ENCODE measurements at regions not wholly inside any gene's neighbourhood (a gene's known extent, or its start where the extent isn't known, plus 50 kb on each side); places are given as distances from the start of the nearest gene placed in this dataset.

- Histone ChIP-seq H2BK20ac (ENCODE audit: low read length) (no peak overlapping the region), H3K4ac (replicated peaks; ENCODE audit: insufficient read length, low read depth, low read length) (no peak overlapping the region), H4K5ac (ENCODE audit: insufficient read length, low read depth, low read length) (no peak overlapping the region), H2BK15ac (ENCODE audit: low read length) (no peak overlapping the region), H3K9me3 (ENCODE audit: insufficient read depth in 2 of 2, low read depth in 1 of 2, low read length in 1 of 2) (no peaks in the 10 kb centered on the region), H3K79me1 (ENCODE audit: low read depth, low read length) (no peaks in the 10 kb centered on the region), H3K27ac (ENCODE audit: low read depth, low read length) (no peak overlapping the region), H3K14ac (ENCODE audit: insufficient read length) (no peak overlapping the region), H3K4me1 (replicated peaks in 1 of 4; ENCODE audit: control insufficient read depth in 3 of 4, insufficient read depth in 4 of 4, low read length in 3 of 4) (no peaks in the 10 kb centered on the region; a peak in 1 of 7 replicates), H2AK5ac (ENCODE audit: low read depth, low read length) (no peak overlapping the region), H3K36me3 (ENCODE audit: control insufficient read depth in 2 of 4, insufficient read depth in 4 of 4, low read length in 3 of 4) (no peaks in the 10 kb centered on the region), H3K4me3 (ENCODE audit: extremely low read depth in 1 of 4, insufficient read depth in 2 of 4, low read depth in 3 of 4, low read length in 4 of 4) (no peak overlapping the region), H3K23me2 (ENCODE audit: low read depth, low read length) (no peaks in the 10 kb centered on the region), H3K56ac (replicated peaks; ENCODE audit: insufficient read length, low read depth, low read length) (no peak overlapping the region), H2BK12ac (ENCODE audit: low read depth, low read length) (no peak overlapping the region), H2AFZ (ENCODE audit: low read length) (no peak overlapping the region), H2BK5ac (ENCODE audit: low read depth, low read length) (no peak overlapping the region), H3K18ac (ENCODE audit: extremely low read depth, low read length) (no peak overlapping the region), H3K9ac (replicated peaks in 1 of 4; ENCODE audit: extremely low read depth in 1 of 4, low read depth in 3 of 4, low read length in 3 of 4) (no peak overlapping the region), H4K91ac (replicated peaks; ENCODE audit: insufficient read length, low read length) (no peak overlapping the region), H4K8ac (ENCODE audit: extremely low read depth, insufficient read depth, low read length) (no peak overlapping the region), H3K79me2 (ENCODE audit: control insufficient read depth in 1 of 2, insufficient read depth in 2 of 2, low read length in 2 of 2) (no peaks in the 10 kb centered on the region), H3K23ac (ENCODE audit: insufficient read length) (no peak overlapping the region), H3K27me3 (replicated peaks in 1 of 4; ENCODE audit: control insufficient read depth in 3 of 4, extremely low read depth in 1 of 4, insufficient read depth in 3 of 4, low read length in 3 of 4) (no peaks in the 10 kb centered on the region), H3K4me2 (ENCODE audit: insufficient read depth in 1 of 2, low read depth in 2 of 2, low read length in 2 of 2) (no peak overlapping the region), H2BK120ac (replicated peaks; ENCODE audit: low read depth, low read length) (no peak overlapping the region), H4K20me1 (replicated peaks in 1 of 2; ENCODE audit: control insufficient read depth in 1 of 2, insufficient read depth in 2 of 2, low read length in 2 of 2) (no peaks in the 10 kb centered on the region)
- CTCF ChIA-PET (ENCODE audit: partially characterized antibody): interaction anchor here (0.9 kb wide), 1 partner anchor 283 kb away, joined by 3 read pairs; no protein-coding TSS in a partner anchor
- WGBS, 2 experiments (ENCODE audit: extremely low coverage in 1 of 2, insufficient coverage in 1 of 2, insufficient read length in 1 of 2, insufficient replicate concordance in 2 of 2, low coverage in 1 of 2, low lambda C conversion rate in 2 of 2, missing lambda C conversion rate in 1 of 2): 95% methylated on average over 1 of the region's 1 CpG; no CpG with 5 or more reads in 1 of the 2 experiments
- FAIRE-seq (no peak), DNase-seq (ENCODE audit: low read depth in 1 of 2, low spot score in 2 of 2) (no peak)
- POLR2A ChIA-PET (ENCODE audit: partially characterized antibody): no interaction called here
- no peak for TF ChIP-seq RXRA (IDR thresholded peaks at IDR 0.05; ENCODE audit: insufficient read depth, low read depth, low read length)
- no peak for TF ChIP-seq SRF (IDR thresholded peaks at IDR 0.05; ENCODE audit: low read depth, low read length)
- no peak for TF ChIP-seq TAF1 (IDR thresholded peaks at IDR 0.05; ENCODE audit: low read depth, low read length)
- TF ChIP-seq GTF2F1 (IDR thresholded peaks at IDR 0.05; ENCODE audit: borderline replicate concordance, low read depth, low read length): no peak
- TF ChIP-seq KDM5A (IDR thresholded peaks at IDR 0.05; ENCODE audit: low read length): no peak
- TF ChIP-seq SUZ12 (IDR thresholded peaks at IDR 0.05; ENCODE audit: low read length): no peak
- TF ChIP-seq CHD1 (IDR thresholded peaks at IDR 0.05; ENCODE audit: low read depth, low read length): no peak
- TF ChIP-seq ZNF274 (IDR thresholded peaks at IDR 0.05; ENCODE audit: borderline replicate concordance, extremely low read depth, low read length): no peak
- TF ChIP-seq RFX5 (IDR thresholded peaks at IDR 0.05; ENCODE audit: borderline replicate concordance, low read depth, low read length): no peak
- no peak for TF ChIP-seq EGR1 (IDR thresholded peaks at IDR 0.05; ENCODE audit: borderline replicate concordance, low read depth, low read length)
- TF ChIP-seq KDM4A (IDR thresholded peaks at IDR 0.05; ENCODE audit: low read depth, low read length, severe bottlenecking): no peak
- TF ChIP-seq EZH2 (IDR thresholded peaks at IDR 0.05; ENCODE audit: low read depth, low read length, severe bottlenecking): no peak
Measured at GRCh38 chr20:52595518-52595917, 376.6 kb upstream of the TSHZ2 start.

All from H1 (cell line).